ENCODE measurements at regions not wholly inside any gene's neighbourhood (a gene's known extent, or its start where the extent isn't known, plus 50 kb on each side); places are given as distances from the start of the nearest gene placed in this dataset.

GRCh38 chr12:127507341-127507740, 759.6 kb upstream of the TMEM132C start:
- TF ChIP-seq CTCF (IDR thresholded peaks at IDR 0.05) (no peak), POLR2A (IDR thresholded peaks at IDR 0.05) (no peak)
